ENCODE measurements at regions not wholly inside any gene's neighbourhood (a gene's known extent, or its start where the extent isn't known, plus 50 kb on each side); places are given as distances from the start of the nearest gene placed in this dataset.

DNA sequence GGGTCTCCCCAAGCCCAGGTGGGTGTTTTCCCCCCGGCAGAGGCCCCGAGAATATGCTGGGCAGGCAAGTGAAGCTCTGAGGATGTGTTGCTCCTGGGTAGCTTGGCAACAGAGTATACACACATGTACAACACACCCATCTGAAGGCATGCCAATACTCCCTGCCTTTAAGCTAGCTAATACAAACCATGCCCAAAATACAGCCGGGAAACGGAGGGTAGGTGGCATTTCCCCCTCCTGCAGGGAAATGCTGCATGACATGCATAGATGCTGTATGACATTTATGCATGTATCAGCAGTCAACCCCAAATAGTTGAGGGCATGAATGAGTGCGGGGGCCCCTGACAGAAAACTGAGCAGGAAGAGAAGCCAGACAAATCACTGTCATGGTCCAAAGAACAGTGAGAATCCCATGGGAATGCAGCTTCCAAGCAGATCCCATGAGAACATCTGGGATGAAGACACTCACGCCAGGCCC, 614.1 kb downstream of the EBF1 start:
- DNase-seq (ENCODE audit: low read depth in 4 of 4, low spot score in 3 of 4) = no peak

DNA sequence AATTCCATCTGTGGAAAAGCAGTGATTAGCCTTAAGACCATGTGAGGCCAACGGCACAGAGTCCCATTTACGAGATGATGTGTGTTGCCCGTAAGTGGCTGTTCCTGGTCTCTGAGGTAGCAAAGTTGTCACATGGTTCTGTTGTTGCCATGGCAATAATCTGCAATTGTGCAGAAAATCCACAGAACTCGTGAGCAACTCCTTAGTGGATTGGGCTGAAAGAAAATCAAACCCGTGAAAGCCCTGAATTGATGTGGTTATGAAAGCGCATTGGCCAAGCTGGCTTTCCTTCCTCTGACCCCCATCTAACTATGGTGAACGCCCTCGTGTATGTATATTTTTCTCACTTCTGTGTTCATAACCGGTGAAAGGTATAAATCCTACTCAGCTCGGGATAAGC, 614.7 kb downstream of the EBF1 start:
- DNase-seq (ENCODE audit: low read depth in 4 of 4, low spot score in 3 of 4) = no peak

DNA sequence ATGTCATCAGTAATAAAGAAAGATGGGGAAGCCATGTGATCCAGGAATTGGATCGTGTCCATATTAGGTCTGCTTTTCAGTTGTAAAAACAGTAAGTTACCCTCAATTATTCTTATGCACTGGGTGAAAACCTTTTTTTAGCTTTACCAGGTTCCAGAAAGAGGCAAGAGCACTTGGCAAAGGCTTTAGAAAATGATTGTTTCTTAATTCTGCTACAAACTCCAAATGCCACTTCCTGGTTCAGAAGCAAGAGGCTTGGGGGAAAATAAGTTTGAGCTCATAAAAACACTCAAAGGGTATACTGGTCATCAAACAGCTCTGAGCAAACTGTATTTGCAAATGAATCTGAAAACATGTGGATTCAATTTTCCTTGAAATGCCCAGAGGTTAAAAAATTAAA, 615.6 kb downstream of the EBF1 start:
- DNase-seq (ENCODE audit: low read depth in 4 of 4, low spot score in 3 of 4) = no peak

DNA sequence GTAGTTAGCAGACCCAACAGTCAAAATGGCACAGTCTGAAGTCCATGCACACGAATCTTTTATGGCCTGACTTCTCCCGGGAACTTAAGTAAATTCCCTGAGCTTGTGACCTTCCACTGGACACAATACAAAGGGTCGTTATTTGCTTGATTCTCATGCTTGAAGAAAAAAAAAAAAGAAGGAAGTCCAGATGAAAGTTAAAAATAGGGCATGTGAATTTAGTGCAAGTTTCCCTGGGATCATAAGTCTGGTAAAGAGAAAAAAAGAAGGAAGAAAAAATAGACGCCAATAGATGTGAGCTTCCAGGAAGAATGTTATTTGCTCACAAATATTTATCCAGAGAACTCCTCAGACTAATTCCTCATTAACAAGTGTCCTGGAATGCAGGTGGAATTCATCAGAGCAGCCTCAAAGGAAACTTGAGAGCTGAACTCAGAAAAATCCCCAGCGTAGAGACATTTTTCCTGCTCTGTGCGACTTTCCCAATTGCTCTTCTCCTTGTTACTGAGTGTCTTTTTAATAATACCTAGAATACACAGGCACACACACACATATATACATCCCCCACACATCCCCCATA, 616.3 kb downstream of the EBF1 start:
- DNase-seq (ENCODE audit: low read depth in 4 of 4, low spot score in 3 of 4) = no peak

DNA sequence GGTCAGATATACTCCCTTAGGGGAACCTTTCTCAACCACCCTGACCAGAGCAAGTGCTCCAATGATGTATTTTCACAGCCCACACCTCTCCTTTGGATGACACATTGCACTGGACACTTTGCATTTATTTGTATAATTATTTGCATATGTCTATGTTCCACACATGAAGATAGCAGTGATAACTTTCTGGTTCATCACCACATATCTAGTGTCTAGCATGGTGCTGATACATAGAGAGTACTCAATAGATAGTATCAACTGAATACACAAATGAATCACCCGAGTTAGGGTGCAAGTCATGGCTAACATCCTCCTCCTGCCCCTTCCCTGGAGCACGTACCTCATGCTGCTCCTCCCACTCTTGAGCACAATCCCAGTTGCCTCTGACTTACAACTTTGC, 617.6 kb downstream of the EBF1 start:
- DNase-seq (ENCODE audit: low read depth in 4 of 4, low spot score in 3 of 4) = no peak

DNA sequence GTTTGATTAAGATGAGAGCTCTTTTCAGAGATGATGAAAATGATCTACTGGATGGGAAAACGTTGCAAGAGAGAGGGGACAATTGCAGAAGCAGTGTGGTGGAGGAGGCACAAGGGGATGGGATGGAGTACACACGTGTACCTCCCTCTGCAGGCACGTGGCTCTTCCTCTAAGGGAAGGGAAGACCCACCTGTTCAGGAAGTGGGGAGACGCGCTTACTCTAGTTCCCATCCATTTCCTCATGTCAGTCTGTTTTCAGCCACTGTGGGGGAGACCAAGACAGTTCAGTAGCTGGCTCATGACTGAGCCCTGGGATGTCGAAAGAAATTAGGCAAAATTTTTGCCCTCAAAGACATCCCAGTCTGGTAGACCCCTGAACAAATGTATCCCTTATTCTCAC, 619.2 kb upstream of the CLINT1 start:
- DNase-seq (ENCODE audit: low read depth in 4 of 4, low spot score in 3 of 4) = no peak

DNA sequence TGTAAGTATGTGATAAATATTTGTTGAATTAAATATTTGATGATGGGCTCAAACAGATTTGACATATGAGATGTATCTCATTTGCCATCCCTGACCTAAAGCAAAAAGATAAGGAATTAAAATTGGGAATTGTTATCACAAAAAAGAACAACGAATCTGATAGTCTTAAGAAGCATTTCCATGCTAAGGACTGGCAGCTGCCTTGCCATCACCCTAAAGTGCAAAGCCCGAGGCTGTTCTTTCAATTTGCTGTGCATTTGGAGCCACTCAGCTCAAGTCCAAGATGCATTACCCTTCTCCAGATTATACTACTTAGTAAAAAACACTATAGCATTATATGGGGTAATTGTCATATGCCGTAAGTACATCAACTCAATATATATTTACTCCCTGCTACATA, 618.3 kb upstream of the CLINT1 start:
- no peak for DNase-seq (ENCODE audit: low read depth in 4 of 4, low spot score in 3 of 4)

DNA sequence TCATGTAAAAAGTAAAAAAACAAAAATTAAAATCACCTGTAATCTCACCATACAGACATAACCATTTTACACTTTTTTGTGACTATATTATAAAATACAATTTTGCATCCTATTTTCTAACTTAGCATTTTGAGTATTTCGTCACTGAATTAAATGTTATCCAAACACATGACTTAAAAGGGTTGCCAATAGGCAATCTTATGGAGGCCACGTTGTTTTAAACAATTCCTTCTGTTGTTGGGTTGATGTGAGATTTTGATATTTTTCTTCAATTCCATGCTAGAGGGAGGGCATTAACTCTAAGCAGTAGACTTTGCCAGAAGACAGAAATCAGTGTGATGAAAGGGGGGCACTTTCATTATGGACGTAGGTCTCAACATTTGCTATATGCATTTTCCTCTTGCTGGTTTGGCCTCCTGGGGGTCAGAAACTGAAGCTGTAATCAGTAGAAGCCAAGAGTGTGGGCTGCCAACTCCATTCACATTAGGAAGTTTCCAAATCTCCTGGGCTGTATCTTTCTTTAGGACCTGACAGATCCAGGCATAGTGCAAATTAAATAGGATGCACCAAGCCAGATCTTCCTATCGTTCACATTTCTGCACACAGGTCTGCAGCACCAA, 614.2 kb upstream of the CLINT1 start:
- no peak for DNase-seq (ENCODE audit: low read depth in 4 of 4, low spot score in 3 of 4)

DNA sequence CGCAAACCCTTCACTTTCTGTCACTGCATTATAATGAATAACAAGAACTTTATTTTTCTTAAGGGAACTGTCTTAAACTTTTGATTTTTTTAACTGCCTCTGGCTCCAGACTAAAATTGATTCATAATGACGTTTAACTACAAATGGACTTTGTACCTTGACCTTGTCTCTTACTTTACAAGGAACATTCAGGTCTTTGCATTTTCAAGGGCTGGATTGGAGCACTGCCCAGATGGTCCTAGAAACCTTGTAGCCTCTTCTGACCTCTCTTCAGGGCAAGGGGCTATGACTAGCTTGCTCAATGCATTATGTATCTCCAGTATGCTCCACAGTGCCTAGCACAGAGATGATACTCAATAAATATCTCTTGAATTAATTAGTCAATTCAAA, 612.6 kb upstream of the CLINT1 start:
- DNase-seq (ENCODE audit: low read depth in 4 of 4, low spot score in 3 of 4) = no peak

DNA sequence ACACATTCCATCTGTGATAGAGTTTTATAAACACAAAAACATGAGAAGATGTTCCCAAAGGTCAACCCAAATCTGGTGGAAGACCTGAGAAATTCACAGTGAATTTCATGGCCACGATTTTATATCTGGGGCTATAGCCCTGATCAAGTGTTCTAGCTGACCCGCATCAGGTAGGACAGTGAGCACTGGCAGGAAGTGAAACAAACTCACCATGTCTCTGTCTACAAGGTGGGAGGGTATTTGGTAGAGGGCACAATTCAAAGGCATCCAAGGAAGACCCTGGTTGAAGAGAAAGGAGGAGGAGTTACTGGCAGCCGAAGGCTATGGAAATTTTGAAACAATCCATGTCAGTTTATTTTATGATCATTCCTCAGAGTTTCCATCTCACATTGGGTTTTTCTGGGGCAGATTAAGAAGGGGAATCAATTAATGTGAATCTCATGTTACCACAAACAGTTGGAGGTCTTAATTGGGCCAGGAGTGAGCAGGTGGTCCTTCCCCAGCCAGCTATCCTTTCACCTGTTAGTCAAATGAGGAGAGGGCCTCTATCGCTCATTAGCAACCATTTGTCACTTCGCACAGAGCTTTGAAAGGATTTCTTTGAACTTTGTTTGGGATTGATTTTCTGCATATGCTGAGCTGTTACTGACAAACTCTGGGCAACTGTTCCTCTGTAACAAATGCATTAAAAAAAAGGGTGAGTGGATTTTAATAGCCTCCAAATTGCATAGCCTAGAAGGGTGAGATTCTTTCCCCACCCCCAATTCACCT, 612.0 kb upstream of the CLINT1 start:
- no peak for DNase-seq (ENCODE audit: low read depth in 4 of 4, low spot score in 3 of 4)

DNA sequence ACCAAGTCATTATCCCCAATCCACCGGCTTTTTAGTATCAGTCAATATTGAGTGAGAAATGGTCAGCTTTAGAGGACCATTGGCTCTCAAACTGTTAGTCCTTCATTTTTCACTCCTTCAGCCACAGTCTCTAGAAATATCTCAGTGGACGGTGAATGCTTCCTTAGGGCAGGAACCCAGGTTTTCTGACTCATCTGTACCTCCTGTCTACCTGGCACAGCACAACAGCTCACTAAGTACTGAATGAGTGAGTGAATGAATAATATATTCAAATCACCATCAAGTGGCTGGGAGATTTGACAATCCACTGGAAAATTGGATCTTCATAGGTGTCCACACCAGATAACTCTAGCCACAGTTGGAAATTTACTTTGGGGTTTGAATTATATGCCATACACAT, 609.5 kb upstream of the CLINT1 start:
- DNase-seq (ENCODE audit: low read depth in 4 of 4, low spot score in 3 of 4) = no peak

DNA sequence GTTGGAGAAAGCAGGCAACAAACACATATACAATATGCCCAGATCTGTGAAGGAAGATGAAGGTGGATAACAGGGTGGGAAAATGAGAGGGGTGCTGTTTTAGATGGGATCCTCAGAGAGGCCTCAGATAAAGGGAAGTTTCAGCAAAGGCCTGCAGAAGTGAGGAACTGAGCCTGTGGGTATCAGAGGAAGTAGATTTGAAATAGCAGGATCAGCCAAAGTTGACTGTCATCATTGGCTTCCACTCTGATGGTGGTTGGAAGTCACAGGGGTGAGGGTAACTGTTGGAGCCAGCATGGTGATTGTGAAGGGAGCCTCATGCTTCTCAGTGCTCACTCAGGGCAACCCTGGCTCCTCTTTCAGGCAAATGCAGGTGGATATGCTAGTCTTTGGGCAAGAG, 607.2 kb upstream of the CLINT1 start:
- no peak for DNase-seq (ENCODE audit: low read depth in 4 of 4, low spot score in 3 of 4)

DNA sequence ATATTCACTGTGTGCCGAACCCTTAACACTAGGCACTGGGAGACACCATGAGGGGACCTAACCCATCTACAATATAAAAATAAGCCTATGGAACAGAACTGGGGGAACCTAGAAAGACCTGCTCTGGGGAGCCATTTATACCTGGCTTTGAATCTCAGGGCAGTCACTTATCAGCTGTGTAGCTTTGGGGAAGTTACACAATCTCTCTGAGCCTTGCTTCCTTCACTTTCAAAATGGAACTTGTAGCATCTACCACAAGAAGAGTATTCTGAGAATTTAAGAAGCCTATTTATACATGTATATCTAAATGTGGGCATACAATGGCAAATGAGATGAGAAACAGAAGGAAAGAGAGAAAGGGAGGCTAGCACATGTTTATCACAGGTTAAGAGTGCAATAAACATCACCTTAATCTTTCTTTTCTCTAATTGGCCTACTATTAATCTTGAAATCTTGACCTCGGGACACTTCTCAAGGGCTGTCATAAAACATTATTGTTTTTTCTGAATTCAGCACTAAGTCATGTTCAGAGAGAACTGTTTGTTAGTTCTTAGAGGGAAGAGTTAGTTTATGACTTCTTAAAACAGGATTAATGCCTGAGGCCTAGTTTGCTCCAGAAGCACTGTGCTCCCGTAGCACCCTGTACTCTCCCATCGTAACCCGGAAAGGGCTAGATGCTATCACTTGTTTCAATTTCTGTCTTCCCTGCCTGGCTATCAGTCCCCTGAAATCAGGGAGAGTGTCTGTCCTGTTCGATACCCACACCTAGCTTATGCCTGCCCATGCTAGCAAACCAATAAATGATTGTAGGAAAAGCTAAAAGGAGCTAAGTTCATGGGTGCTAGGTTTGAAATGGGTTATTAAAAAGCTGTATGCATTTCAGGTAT, 606.4 kb upstream of the CLINT1 start:
- DNase-seq (ENCODE audit: low read depth in 4 of 4, low spot score in 3 of 4) = no peak

DNA sequence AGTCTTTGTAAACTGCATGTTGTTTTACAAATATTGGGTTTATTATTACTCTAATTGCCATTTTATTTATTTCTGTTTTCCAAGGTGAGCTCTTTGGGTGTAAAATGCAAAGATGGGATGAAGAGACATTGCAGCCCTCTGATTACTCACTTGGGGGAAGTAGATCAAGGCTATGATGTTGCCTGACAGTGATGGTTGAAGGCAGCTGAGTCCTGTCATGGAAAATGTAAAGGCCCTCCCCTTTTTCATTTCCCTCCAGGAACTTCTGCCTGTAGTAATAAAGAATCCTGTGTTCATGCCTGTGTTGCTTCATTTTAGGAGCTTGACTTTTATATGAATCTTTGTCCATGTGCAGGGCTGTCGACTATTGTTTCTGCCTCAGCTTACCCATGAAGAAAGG, 605.4 kb upstream of the CLINT1 start:
- no peak for DNase-seq (ENCODE audit: low read depth in 4 of 4, low spot score in 3 of 4)

DNA sequence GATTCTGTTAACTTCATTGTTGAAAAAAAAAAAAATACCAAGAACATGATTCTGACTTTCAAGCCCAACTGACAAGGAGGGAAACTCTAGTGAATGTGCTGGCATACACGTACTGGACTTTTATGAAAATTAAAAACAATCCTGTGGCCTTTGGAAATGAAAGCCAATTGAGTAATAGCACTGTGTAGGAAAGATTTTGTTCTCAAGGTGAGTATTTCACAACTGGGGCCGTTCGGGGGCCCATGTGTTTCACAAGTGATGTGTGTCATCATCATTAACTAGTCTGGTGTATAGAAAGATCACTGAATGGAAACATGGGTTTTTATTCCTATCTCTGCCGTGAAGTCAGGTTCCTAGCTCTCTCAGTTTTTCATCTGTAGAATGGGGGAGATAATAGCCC, 605.0 kb upstream of the CLINT1 start:
- DNase-seq (ENCODE audit: low read depth in 4 of 4, low spot score in 3 of 4) = no peak

DNA sequence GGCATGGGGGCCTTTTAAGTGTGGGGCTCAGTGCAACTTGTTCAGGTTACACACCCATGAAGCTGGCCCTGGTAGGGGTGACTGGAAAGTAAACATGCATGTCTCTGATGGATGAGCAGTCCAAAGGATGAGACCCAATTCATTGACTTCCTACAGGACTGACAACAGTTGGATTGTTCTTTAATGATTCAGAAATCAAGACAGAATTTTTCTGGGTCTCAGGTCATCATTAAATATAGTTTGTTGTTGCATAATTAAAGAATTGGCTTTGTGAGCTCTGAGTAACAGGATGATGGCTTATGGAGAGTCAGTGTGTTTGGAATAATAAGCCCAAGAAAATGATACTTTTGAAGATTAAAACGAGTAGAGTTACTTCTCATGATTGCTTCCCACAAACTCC, 604.2 kb upstream of the CLINT1 start:
- no peak for DNase-seq (ENCODE audit: low read depth in 4 of 4, low spot score in 3 of 4)

DNA sequence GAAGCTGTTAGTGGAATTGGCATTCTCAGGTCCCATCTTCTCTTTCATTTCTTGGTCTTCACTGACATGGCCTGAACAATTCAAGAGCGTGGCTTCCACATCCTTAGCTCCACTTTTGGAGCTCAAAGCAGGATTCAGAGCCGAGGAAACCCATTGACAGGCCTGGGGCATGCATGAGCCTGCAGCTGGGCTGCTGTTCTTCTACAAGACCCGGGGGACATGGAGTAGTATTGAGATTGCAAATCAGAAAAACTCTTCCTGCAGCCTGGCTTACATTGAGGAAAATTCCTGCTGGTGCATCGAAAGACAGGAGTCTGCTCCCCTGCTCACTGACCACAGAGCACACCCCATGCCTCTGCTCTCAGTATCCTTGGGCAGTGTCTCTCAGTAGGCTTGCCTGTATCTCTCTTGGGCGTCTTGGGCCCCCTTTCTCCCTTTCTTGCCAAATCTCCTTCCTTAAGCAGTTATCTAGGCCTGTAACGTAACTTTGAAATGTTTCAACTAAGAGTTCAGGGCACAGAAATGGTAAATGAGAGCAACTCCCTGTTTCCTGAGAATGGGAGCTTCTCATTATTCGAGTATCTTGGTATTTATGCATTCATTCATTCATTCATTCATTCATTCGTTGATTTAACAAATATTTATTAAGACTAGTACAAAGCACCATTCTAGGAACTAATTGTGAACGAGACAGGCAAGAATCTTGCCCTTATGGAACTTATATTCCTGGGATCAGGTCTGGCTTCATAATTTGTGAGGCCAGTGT, 603.6 kb upstream of the CLINT1 start:
- DNase-seq (ENCODE audit: low read depth in 4 of 4, low spot score in 3 of 4) = no peak

DNA sequence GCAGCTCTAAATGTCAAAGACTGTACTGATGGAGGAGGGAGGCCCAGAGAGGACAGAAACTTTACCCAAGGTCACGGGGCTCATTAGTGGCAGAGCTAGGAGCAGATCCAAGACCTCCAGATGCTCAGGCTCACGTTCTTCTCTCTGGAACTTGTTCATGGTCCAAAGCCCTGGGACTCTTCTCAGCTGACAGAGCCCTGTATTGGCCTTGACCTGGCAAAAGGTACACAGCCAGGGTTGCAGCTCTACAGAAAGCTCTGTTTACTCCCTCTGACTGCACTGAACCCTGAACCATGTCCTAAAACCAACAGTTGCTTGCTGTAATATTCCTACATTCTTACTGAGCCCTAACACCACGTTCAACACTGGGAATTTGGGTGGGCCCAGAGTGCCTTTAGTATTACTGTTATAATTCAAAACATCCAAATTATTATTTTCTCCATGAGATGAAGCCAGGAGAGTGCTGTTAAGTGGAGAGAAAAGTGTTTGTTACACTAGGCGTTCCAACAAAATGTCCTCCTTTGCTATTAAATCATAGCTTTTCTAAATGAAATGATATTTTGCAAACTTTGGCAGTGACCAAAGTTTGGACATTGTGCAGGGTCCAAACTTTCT, 602.4 kb upstream of the CLINT1 start:
- DNase-seq (ENCODE audit: low read depth in 4 of 4, low spot score in 3 of 4) = no peak

DNA sequence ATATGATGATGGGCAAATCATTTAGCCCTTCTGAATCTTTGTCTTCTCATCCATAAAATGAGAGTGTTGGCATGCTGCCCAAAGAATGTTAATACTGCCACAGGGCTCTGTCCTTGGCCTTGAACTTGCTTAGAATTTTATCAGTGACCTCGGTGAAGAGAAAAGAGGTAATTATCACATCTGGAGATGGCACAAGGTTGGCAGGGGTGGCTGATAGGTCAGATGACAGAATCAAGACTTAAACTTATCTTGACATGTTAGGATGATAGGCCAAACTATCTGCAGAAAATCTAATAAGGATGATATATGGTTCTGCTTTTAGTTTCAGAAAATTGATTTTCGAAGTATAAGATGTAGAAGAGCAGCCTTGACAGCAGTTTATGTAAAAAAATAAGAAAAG, 599.1 kb upstream of the CLINT1 start:
- no peak for DNase-seq (ENCODE audit: low read depth in 4 of 4, low spot score in 3 of 4)

DNA sequence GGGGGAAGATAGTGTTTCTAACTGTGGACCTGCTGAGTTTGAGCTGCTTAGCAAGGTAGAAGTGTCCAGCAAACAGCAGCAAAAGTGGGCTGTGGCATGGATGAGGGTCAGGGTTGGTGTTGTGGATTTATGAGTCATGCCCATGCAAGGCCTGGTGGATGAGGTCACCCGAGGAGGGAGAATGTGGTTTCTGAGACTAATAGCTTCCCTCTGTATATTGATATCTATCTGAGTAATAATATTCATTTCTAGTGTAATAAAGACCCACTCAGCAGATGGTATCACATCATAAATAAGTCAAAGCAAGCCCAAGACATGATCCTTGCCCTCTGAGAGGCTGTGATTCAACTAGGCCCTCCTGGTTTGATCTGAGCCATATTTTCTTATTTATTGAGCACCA, 597.8 kb upstream of the CLINT1 start:
- no peak for DNase-seq (ENCODE audit: low read depth in 4 of 4, low spot score in 3 of 4)

Measured in left renal pelvis (tissue), 4 donors.